Uterus (tissue), 2 donors: ENCODE measurements at regions not wholly inside any gene's neighbourhood (a gene's known extent, or its start where the extent isn't known, plus 50 kb on each side); places are given as distances from the start of the nearest gene placed in this dataset.

Experiments
- CTCF ChIP-seq, 4 experiments: fragments of 200-600 bp in 2 of 4; fragments of 450-650 bp in 2 of 4; sonication (generic) in 2 of 4; IDR thresholded peaks; one replicate each; pipeline ENCODE4 v1.5.1; 2016 to 2019; ENCODE audit warnings: antibody characterized with exemption in 4 of 4, mild to moderate bottlenecking in 2 of 4, moderate library complexity in 1 of 4
- POLR2A ChIP-seq, 2 donors: fragments of 450-650 bp; IDR thresholded peaks; one replicate each; pipeline ENCODE4 v1.6.1; 2016; ENCODE audit warnings: antibody characterized with exemption in 2 of 2, mild to moderate bottlenecking in 1 of 2, moderate library complexity in 1 of 2

- no peak for TF ChIP-seq POLR2A (IDR thresholded peaks at IDR 0.05)
- no peak for TF ChIP-seq CTCF (IDR thresholded peaks at IDR 0.05)
Observed at GRCh38 chr4:161010227-161010626, 1153.6 kb downstream of the FSTL5 start.
